ENCODE measurements at regions not wholly inside any gene's neighbourhood (a gene's known extent, or its start where the extent isn't known, plus 50 kb on each side); places are given as distances from the start of the nearest gene placed in this dataset.
A peak's percentile ranks its signal among the peaks of the same experiment; 100 is the strongest.

GRCh38 chr19:16021796-16022195 is 54.5 kb upstream of the TPM4 start:
- peak in 1 of 10 donors; percentile 7 for DNase-seq
- intact Hi-C loops (cut with DNase I): no loop called here

GRCh38 chr19:16022251-16022650 is 54.0 kb upstream of the TPM4 start:
- intact Hi-C loops (cut with DNase I): no loop called here
- DNase-seq: peak in 2 of 10 donors; percentile 59 to 73

- intact Hi-C loops (cut with DNase I): no loop called here
- no peak for DNase-seq
Measured at GRCh38 chr19:16022681-16023080, 53.6 kb upstream of the TPM4 start.

GRCh38 chr19:16023146-16023915 is 53.0 kb upstream of the TPM4 start:
- intact Hi-C loops (cut with DNase I): no loop called here
- DNase-seq: peak in 2 of 10 donors; percentile 69 to 76

GRCh38 chr19:16024266-16025107 is 51.8 kb upstream of the TPM4 start:
- DNase-seq: no peak
- intact Hi-C loops (cut with DNase I): no loop called here

GRCh38 chr19:16025108-16026101 is 50.9 kb upstream of the TPM4 start:
- DNase-seq: peak in 1 of 10 donors; percentile 74
- intact Hi-C loops (cut with DNase I): no loop called here

GRCh38 chr19:16026131-16026530 is 50.2 kb upstream of the TPM4 start:
- intact Hi-C loops (cut with DNase I): no loop called here
- peak in 1 of 10 donors; percentile 79 for DNase-seq

Measured in posterior cingulate gyrus (tissue), 11 donors.